Left kidney (tissue), 1 donor: ENCODE measurements at regions not wholly inside any gene's neighbourhood (a gene's known extent, or its start where the extent isn't known, plus 50 kb on each side); places are given as distances from the start of the nearest gene placed in this dataset.

Experiments used
- DNase-seq: peaks from one replicate; pipeline ENCODE4 v3.0.0-alpha.2; 2013

- no peak for DNase-seq
These were observed 142.8 kb downstream of the CXCL12 start for GRCh38 chr10:44242091-44242490.

- no peak for DNase-seq
These were observed 144.2 kb downstream of the CXCL12 start for GRCh38 chr10:44240584-44241205.

GRCh38 chr10:44238212-44238611 is 146.7 kb downstream of the CXCL12 start:
- DNase-seq: no peak

GRCh38 chr10:44237364-44238049 is 147.4 kb downstream of the CXCL12 start:
- DNase-seq: no peak

GRCh38 chr10:44235363-44235762 is 149.5 kb downstream of the CXCL12 start:
- no peak for DNase-seq

DNA sequence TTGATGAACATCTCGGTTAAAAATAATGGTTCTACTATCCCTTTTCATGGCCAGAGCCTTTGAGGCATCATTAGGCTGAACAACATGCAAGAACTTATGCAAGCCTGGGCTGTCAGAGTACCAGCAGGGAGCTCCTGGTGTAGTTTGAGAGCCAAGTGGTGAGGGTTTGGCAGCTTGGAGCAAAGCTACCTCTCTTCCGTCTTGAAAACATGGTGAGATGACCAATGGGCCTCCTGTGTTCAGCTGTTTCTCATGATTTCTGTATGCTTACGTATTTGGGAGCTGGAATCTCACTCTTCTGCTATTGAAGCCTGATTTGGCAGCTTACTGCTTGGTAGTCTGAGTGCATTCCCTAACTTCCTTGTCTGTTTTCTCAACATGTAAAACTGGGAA is 150.4 kb downstream of the CXCL12 start:
- no peak for DNase-seq

GRCh38 chr10:44233561-44234482 is 151.1 kb downstream of the CXCL12 start:
- peak; percentile 88 for DNase-seq

DNA sequence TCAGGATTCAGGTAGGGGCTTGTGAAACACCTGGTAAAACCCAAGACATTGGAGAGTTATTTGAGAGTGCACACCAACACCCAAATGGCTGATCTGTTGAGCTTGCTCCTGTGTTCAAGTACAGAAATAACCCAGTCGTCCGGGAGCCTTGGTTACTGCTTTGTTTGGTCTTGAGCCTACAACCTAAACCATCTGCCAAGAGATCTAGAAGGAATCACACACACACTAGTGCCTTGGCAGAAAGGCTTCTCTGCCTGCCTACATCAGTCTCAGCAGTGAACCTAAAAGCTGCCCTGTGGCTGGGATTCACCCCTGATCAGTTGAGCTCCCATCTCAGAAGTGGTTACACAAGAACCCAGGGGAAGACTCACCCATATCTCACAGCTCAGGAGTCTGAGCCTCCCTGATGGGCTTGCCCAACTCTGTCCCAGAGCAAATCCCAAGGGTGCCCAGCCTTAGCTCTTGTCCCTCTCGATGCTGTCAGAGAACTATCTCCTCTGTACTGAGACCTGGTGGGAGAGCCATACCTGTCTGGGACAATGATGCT is 167.6 kb downstream of the CXCL12 start:
- no peak for DNase-seq

GRCh38 chr10:44216073-44216472 is 168.8 kb downstream of the CXCL12 start:
- no peak for DNase-seq

- no peak for DNase-seq
These were observed 175.1 kb downstream of the CXCL12 start for GRCh38 chr10:44209811-44210210.

- no peak for DNase-seq
These were observed 177.7 kb downstream of the CXCL12 start for GRCh38 chr10:44207160-44207559.

DNA sequence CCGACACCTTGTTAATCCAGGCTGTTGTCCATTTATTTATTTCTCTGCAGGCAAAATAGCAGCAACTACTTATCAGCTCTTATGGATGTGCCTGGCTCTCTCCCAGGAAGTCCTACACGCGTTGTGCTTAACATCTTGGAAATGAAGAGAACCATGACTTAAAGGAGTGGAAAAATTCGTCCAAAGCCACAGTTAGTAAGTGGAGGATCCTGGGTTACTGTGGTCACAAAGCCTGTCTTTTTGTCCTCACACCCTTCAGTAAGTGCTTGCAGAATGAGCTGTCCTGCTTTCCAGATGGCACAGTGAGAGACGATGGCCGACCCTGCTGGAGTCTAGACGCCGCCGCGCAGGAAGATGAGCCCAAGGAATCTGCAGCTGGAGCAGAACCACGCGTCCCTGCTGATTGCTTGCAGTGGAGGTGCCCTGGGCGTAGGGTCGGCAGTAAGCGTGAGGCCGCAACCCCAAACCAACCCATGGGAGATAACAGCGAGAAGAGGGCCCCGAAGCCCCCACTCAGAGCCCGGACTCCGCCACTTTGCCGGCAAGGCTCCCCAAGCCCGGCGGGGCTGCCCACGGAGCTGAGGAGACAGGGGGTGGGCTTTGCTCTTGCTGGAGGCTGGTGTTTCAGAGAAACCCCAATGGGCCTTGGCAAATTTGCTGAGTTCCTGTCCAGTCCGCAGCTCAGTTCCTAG is 178.6 kb downstream of the CXCL12 start:
- DNase-seq: no peak

GRCh38 chr10:44205067-44205466 is 179.8 kb downstream of the CXCL12 start:
- no peak for DNase-seq

- DNase-seq: no peak
These were observed 181.4 kb downstream of the CXCL12 start for GRCh38 chr10:44203535-44203934.

GRCh38 chr10:44202952-44203351 is 181.9 kb downstream of the CXCL12 start:
- DNase-seq: no peak

- no peak for DNase-seq
These were observed 183.2 kb downstream of the CXCL12 start for GRCh38 chr10:44201656-44202055.

GRCh38 chr10:44201011-44201410 is 183.9 kb downstream of the CXCL12 start:
- DNase-seq: no peak

DNA sequence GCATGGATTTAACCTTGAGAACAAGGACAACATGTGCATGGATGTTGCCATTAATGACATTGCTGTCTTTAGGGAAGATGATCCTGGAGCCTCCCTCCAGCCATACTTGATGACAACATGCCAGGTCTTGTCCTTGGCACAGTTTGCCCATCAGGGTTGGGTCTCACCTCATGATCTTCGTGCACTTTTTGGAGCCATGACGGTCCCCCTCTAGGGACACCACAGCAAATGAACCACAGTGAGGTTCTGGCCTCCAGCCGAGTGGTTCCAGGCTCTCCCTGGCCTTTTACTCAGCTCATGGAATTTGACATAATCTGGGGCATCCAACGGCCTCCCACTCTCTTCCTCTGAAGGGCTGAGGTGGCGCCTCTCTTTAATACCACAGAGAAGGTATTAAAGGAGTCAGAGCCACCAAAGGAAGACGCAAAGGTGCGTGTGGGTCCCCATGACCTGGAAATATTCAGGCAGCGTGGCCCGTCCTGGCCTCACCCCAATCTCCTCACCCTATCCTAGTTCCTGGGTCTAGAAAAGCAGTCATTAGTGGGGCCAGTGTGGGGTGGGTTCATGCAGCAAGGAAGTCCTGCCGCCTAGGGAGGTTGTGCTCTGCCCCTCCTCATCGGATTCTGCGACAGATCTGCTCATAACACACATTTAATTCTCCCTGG is 184.8 kb downstream of the CXCL12 start:
- no peak for DNase-seq

- no peak for DNase-seq
These were observed 185.6 kb downstream of the CXCL12 start for GRCh38 chr10:44199267-44199666.

GRCh38 chr10:44198780-44199097 is 186.2 kb downstream of the CXCL12 start:
- DNase-seq: no peak

- DNase-seq: no peak
These were observed 186.7 kb downstream of the CXCL12 start for GRCh38 chr10:44198096-44198779.
